ENCODE measurements at regions not wholly inside any gene's neighbourhood (a gene's known extent, or its start where the extent isn't known, plus 50 kb on each side); places are given as distances from the start of the nearest gene placed in this dataset.
"Not testable (repeated sequence)": the region's sequence is repeated elsewhere in the genome, so short reads cannot be mapped to it uniquely, and the experiment has no call there.

GRCh38 chr15:39030291-39031070 is 465.9 kb upstream of the RASGRP1 start:
- DNase-seq (ENCODE audit: low read depth): no peak

- DNase-seq (ENCODE audit: low read depth): no peak
These were observed 467.0 kb upstream of the RASGRP1 start for GRCh38 chr15:39031596-39031995.

- no peak for DNase-seq (ENCODE audit: low read depth)
These were observed 470.2 kb upstream of the RASGRP1 start for GRCh38 chr15:39034816-39035215.

- not testable (repeated sequence) for DNase-seq (ENCODE audit: low read depth)
These were observed 473.0 kb upstream of the RASGRP1 start for GRCh38 chr15:39037611-39038010.

DNA sequence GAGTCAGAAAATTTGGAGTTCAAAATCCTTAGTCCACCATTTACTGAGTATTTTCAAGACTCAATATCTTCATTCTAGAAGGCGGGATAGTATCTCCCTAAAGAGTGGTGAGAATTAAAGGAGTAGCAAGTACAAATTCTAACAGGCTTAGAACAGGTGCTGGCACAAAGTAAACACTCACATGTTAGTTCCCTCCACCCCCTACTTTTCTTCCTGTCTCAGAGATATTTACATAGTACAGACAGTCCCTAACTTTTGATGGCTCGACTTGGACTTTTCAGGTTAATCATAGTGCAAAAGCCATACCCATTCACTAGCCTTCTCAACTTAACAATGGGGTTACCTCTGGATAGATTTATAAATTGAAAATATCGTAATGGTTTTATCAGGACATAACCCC is 476.2 kb upstream of the RASGRP1 start:
- DNase-seq (ENCODE audit: low read depth): no peak

DNA sequence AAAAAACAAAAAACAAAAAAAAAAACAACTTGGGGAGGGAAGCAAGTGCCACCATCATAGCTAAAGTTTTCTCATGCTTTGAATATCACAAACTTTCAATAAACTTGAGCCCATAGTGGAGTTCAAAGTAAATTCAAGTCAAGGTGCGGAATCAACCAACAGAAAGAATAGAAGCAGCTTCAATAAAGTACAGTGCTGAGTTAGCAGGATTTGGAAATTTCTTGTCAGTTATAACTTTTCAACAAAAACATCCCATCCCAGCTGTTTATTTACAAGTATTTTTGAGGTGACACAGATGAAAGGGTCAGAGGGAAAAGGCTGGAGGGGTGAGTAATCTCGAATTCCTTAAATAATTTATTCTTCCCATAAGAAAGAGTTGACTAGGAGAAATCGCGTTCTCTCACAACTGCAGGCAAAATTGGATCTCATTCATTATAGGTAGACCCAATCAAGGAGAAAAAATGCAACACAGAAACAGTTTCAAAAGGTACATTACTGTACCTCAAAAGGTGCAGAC is 477.4 kb upstream of the RASGRP1 start:
- no peak for DNase-seq (ENCODE audit: low read depth)

DNA sequence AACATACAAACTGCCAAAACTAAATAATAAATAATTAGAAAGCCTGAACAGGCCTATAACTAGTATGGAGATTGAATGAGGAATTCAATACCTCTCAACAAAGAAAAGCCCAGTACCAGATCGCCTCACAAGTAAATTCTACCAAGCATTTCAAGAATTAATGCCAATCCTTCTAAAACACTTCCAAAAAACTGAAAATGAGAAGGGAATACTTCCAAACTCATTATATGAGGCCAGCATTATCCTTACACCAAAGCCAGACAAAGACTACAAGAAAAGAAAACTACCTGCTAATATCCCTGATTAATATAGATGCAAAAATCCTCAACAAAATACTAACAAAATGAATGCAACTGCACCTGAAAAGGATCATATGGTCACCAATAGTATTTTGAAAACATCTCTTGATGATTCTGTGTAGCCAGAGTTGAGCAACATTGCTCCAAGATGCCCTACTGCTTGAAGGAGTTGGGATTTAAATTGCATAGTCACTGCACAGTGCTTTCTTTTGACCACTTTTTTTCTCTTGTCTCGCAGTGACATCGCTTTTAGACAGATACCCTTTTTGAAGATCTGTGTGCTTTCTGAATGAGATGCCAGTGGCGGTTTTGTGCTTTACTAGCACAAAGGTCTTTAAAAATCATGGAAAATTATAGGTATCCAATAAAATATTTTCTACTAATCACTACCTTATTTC is 487.2 kb upstream of the RASGRP1 start:
- no peak for DNase-seq (ENCODE audit: low read depth)

GRCh38 chr15:39052323-39052705 is 487.7 kb upstream of the RASGRP1 start:
- no peak for DNase-seq (ENCODE audit: low read depth)

DNA sequence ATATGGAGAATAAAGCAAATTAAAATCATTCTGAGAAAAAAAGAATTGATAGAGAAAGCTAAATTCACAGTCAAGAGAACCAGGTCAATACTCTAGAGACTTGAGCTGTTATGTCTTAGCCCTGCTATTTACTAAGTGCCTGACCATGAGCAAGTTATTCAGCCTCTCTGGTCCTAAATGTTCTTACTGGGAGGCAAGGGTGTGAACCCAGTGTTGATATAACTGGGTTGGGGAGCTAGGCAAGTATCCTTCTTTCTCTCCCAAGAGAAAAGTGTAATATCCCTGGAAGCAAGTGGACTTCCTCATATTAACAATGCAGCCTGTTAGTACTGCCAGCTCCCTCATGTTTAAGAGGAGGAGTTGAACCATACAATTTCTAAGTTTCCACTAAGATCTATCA is 488.9 kb upstream of the RASGRP1 start:
- no peak for DNase-seq (ENCODE audit: low read depth)

GRCh38 chr15:39054128-39054732 is 489.6 kb upstream of the RASGRP1 start:
- DNase-seq (ENCODE audit: low read depth): no peak

DNA sequence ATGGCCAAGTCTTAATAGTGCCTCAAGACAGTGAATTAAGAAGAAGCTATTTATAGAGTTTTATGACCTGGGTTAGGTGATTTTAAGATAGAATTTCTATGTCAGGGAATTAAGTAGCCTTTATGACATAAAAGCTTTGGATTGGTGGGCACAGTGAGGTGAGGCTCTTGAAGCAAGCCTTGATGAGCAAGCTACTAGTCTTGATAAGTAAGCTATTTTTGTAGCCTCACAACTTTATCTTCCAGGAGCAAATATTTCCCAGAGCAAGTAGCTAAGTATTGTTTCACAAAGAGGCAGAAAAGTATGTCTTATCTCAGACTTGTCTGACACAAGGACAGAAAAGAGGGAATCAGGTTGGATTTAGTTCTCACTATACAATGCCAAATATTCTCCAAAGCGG is 491.7 kb upstream of the RASGRP1 start:
- DNase-seq (ENCODE audit: low read depth): no peak

DNA sequence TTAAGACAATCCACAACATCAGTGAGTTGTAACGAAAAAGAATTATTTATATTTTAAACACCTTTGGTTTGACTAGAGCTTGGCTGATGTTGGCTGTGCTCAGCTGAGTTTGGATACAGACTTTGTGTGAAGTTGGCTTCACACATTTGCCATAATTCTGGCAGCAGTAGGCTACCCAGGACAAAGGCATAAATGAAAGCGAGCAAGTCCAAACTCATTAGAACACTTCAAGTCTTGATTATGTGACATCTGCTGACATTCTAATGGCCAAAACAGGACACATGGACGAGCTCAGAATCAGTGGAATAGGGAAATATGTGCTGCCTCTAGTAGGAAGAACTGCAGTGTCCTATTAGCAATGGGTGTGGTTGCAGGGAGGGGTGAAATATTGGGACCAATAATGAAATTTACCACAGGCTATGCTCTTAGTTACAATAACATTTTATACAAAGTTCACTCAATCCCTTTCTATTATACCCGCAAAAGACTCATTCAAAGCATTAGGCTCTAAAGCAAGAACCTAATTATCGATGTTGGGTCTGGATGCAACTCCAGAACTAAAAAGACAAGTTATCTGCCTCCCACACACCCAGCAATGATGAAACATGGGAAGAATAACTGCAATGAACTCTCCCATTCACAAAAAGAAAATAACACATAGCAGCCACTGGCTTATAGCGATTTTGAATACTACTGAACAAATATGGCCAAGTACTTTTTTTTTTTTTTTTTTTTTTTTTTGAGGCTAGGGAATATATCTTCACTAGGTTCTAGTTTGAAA is 493.9 kb upstream of the RASGRP1 start:
- DNase-seq (ENCODE audit: low read depth): no peak

DNA sequence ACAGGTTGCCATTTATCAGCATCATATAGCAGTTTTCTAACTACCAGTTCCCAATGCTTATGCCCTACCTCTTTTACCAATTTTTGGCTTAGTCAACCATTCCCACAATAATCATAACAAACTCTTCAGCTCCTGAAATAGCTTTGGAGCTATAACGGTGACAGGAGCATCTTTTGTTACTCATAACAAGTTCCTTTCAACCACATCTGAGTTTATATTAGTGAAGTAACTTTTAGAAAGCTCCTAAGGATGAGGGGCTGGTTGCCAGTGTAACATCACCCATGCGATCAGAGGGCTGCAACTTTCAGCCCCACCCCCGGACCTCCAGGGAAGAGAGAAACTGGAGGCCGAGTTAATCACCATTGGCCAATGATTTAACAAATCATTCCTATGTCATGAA is 495.3 kb upstream of the RASGRP1 start:
- no peak for DNase-seq (ENCODE audit: low read depth)

DNA sequence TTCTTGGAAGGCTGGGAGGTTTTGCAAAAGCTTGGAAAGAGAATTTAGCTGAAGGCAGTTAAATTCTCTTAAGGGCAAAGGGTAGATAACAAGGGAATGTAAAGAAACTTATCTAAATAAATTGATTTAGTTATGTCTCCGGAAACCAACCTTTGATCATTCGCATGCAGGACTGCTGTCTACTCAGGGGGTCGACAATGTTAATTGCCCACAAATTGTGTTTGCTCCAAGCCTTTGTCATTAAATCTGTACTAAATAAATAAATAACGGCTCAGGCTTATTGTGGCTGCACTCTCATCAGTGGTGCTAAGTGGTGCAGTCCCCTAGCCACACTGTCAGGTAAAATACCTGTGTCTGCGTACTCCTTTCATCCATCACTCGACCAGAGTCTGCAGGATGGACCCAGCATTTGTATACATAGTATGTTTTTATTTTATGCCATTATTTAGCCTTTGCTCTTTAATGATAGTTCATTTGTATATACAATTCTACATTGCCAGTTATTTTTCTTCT is 497.4 kb upstream of the RASGRP1 start:
- no peak for DNase-seq (ENCODE audit: low read depth)

DNA sequence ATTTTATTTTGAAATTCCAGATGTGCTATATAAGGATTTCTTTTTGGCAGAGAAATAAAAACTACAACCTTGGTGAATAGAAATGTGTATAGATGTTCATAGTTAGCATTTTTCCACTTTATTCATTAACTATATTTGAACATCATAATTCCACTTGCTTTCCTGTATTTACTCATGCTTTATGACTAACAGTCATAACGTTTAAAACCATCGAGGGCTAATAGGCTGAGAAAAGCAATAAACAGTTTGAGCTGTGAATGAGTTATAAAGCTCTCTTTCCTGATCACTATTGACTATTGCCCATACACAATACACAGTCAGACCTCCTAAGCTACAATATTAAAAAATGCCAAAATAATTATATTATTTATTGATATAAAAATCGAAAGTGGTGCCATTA is 502.1 kb upstream of the RASGRP1 start:
- no peak for DNase-seq (ENCODE audit: low read depth)

- no peak for DNase-seq (ENCODE audit: low read depth)
These were observed 506.4 kb upstream of the THBS1 start for GRCh38 chr15:39074341-39074985.

- no peak for DNase-seq (ENCODE audit: low read depth)
These were observed 505.6 kb upstream of the THBS1 start for GRCh38 chr15:39075311-39075710.

DNA sequence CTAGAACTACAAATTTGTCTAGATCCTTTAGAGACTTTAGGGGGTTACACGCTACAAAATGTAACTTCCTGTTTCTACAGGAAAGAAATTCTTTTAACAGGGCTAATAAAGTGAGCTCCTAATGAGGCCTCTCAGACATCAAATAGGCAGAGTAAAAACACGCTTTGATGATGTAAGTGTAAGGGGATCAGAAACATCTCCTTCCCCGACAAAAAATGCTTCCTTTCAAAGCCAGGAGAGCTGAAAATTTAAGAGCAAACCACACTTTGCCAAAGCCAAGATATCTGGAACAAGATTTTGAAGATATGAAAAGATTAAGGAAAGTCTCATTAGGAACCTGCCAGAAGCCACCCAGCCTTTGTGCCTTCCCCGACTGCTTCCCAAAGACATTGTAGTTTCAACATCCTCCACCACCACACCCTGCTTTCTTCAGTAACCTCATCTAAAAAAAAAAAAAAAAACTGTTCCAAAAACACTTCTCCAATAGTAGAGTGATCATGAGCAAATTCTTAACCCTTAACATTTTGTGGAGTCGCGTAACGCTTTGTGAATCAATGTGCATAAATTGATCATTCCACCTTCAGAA is 505.0 kb upstream of the THBS1 start:
- no peak for DNase-seq (ENCODE audit: low read depth)

GRCh38 chr15:39078026-39078425 is 502.9 kb upstream of the THBS1 start:
- DNase-seq (ENCODE audit: low read depth): no peak

DNA sequence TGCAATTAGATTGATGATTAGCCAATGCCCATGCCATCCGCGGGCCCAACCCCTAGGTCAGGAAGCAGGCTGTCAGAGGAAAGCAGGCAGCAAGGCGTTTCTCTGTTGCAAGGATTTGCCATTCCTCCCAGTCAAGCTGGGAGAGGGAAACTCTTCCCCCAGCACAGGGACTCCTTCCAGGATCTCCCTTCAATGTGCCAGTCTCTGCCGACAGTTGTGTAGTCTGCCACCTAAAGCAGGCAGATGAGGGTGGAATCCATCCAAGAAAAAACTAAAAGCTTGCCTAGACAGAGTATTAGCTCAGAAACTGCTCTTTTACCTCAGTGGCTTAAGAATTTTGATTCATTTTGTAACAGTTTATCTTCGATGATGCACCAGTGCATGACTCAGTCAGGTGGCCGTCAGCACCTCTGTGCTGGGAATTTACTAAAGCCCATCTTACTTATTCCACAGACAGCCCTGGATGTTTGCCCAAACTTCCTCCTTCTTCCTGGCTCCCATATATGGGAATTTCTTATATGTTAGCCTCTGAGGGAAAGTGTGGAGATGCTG is 501.5 kb upstream of the THBS1 start:
- DNase-seq (ENCODE audit: low read depth): no peak

GRCh38 chr15:39083213-39083612 is 497.7 kb upstream of the THBS1 start:
- no peak for DNase-seq (ENCODE audit: low read depth)

Measured in activated T-cell treated with anti-CD3 and anti-CD28 coated beads for 24 hours (primary cell).